HS-27A (cell line): ENCODE measurements at regions not wholly inside any gene's neighbourhood (a gene's known extent, or its start where the extent isn't known, plus 50 kb on each side); places are given as distances from the start of the nearest gene placed in this dataset.
"Not testable (repeated sequence)": the region's sequence is repeated elsewhere in the genome, so short reads cannot be mapped to it uniquely, and the experiment has no call there.

ENCODE experiments used
- DNase-seq: peaks from one replicate; pipeline ENCODE4 v3.0.0-alpha.2; 2012; ENCODE audit warnings: low read depth, missing footprints

DNA sequence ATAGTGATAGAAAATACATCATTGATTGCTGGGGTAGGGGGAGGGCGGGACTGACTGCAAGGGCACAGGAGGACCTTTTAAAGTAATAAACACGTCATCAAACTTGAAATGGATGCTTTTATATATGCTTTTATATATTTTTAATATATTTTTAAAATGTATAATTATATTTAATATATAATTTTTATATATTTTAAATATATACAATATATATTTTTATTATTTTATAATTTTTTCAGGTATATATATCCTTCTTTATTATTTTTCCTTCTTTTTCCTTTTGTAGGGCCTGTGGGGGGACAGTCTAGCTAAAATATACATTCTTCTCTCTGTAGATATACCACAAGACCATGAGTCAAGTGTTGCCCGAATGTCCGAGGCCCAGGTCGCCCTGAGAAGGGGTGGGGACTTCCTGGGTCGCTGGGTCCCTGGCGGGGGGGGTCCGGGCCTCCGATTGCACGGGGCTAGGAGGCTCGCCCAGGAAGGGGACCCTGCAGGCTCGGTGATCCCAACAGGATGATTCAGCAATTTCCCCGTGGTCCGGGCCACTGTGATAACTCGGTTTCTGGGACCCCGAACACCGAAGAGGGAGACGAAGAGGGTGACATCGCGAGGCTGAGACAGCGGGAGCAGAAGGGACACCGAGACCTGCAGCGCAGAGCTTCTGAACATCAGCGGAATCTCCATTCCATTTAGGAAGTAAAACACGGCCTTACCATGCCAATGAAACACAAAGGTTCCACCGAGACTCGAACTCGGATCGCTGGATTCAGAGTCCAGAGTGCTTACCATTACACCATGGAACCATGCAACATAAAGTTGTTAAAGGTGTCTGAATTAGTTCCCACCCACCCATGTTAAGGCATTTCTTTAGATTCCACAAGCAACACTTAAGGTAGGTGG lies 112.5 kb upstream of the NBPF11 start:
- DNase-seq, result no peak

DNA sequence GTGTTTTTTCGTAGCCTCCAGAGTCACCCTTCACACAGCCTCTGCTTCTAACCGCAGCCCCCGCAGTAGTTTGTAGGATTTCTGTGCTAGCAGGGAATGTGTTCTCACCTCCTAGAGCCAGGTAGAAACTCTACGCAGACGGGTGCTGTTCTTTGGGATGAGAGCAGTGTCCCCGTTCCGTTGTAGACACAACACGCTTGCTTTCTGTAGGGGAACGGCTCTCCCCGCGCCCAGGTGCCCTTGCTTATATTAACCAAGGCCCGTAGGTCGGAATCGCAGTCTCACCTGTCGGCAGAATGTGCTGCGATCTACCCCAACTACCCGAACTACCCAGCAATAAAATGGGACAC lies 111.8 kb upstream of the NBPF11 start:
- no peak for DNase-seq

DNA sequence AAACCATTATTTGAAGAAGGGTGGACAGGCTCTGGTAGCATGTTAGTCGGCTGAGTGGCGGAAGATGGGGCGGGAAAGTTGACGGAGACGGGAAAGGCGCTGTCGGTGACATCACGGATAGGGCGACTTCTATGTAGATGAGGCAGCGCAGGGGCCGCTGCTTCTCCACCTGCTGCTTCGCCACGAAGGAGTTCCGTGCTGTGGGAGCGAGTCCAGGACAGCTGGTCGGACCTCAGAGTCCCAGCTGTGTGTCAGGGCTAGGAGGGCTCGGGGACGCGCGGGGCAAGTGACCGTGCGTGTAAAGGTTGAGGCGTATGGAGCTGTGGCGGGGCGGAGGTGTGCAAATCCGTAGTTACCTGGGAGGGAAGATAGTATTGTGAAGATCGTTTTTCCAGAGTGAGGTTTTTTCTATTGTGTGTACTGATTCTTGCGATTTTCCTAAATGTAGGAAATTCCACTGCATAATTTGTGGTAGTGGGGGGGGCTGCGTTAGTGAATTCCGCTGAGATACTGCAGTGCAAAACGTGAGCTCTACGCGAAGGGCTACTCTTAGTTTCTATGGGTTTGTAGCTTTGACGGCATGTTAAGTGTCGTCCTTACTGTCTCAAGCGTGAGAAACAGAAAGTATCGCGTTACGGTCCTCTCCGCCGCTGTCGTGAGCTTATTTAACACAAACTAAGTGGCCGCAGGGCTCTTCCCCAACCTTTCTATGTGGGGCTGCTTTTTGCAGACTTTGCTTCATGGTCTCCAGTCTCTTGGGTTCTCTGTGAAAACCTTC lies 111.2 kb upstream of the NBPF11 start:
- no peak for DNase-seq

DNA sequence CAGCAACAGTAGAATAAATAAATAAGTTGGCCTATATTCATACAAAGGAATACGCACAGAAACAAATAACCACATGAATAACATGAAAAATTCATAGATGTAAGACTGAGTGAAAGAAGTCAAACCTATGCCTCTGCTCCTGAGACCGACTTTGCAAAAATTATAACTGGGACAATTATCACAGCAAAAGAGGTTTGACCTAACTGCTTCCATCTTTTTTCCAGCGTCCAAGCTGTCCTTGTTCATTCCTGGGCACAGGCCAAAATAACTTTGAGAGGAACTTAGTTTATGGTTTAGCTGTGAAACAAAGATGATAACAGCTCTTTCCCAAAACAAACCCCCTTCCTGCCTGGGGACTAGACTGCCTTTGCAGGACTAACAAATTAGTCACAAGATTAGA lies 109.6 kb upstream of the NBPF11 start:
- not testable (repeated sequence) for DNase-seq

DNA sequence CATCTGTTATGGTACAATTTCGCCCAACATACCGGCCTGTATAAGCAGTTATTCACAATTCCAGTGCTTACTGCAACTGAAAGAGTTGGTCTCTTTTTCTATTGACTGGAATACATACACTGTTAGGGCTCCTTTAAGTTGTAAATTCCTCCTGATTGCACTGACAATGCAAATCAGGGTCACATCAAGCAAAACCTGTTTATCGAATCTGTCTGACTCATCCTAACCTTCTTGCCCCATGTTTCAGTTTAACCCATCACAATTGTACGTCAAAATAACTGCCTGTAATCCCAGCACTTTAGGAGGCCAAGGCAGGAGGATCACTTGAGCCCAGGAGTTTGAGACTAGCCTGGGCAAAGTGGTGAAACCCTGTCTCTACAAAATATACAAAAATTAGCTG lies 105.8 kb upstream of the NBPF11 start:
- not testable (repeated sequence) for DNase-seq

DNA sequence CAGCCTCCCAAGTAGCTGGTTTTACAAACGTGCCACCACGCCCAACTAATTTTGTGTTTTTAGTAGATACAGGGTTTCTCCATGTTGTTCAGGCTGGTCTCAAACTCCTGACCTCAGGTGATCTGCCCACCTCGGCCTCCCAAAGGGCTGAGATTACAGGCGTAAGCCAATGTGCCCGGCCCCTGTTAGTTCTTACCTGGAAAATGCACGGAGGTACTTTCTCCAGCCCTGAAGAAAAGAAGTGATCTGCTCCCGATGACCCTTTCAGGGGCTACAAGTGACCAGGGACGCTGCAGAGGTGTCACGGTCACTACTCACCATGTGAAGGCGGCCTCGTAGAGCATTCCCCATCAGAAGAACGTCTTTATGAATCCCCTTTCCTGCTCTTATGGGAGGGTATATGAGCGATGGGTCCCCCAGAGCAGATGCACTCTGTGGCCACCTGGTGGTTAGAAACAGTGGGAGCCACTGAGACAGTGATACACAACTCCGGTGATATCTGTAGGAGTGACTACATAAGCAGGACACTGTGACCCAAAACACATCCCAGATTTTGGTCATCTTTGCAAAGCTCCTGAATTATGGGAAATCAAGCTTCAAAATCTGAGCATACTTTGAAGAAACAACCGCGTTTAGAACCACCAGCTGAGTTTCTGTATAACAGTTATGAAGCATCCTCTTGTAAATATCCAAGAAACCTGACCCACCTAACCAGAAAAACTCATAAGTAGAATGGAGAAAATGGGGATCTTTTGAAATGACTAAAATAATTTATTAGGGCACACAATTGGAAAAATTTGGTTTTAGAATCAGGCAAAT lies 102.7 kb upstream of the NBPF11 start:
- DNase-seq, result not testable (repeated sequence)

DNA sequence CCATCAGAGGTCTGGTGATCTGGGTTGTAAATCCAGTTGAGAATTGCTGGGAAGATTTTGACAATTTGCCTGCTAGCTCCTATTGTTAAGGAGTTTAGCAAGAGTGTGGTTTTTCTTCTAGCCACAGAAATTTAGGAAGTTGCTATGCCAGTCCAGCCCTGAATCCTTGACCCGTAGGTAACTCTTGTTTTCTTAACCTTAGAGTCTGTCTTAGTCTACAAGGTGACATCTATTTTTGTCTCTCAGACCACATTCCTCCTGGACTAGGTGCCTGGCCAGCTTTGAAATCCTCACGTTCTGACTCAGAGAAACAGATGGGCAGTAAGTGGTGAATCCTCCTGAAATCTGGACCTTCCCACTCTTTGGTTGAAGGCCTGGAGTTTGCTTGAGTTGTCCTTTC lies 101.7 kb upstream of the NBPF11 start:
- DNase-seq, result not testable (repeated sequence)

- not testable (repeated sequence) for DNase-seq
Observed at GRCh38 chr1:148248798-148249197, 96.7 kb upstream of the NBPF11 start.

GRCh38 chr1:148246258-148246861 lies 94.3 kb upstream of the NBPF11 start:
- DNase-seq, result not testable (repeated sequence)

DNA sequence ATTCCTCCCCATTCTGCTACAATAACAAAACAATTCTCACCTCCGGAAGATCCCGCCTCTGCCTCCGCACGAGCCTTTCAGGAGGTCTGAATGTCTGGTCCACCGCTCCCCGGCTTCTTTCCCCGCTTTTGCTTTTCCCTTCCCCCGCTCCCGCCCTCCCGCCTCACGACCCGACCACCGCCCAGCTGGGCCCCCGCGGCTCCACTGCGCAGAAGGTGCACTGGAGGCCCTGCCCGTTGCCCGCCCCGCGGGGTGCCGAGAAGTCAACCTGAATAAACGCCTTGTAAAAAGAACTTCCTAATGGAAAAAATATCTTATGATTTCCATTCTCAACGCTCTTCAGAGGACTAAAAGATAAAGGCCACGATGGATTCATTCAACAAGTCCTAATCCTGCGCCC lies 93.8 kb upstream of the NBPF11 start:
- not testable (repeated sequence) for DNase-seq

GRCh38 chr1:148245443-148245842 lies 93.4 kb upstream of the NBPF11 start:
- DNase-seq, result not testable (repeated sequence)

GRCh38 chr1:148233250-148233649 lies 81.2 kb upstream of the NBPF11 start:
- DNase-seq, result not testable (repeated sequence)

DNA sequence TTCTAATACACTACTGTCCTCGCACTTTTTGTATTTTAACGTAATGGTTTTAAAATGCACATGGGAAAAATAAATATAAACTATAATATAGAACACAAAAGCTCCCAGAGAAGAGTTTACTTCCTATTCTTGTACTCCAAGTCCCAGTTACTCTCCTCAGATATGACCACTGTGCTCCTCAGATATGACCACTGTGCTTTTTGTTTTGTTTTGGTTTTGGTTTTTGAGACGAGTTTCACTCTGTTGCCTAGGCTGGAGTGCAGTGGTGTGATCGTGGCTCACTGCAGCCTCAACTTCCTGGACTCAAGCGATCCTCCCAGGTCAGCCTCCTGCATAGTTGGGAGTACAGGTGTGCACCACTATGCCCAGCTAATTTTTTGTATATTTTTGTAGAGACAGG lies 76.8 kb upstream of the NBPF11 start:
- DNase-seq, result not testable (repeated sequence)

DNA sequence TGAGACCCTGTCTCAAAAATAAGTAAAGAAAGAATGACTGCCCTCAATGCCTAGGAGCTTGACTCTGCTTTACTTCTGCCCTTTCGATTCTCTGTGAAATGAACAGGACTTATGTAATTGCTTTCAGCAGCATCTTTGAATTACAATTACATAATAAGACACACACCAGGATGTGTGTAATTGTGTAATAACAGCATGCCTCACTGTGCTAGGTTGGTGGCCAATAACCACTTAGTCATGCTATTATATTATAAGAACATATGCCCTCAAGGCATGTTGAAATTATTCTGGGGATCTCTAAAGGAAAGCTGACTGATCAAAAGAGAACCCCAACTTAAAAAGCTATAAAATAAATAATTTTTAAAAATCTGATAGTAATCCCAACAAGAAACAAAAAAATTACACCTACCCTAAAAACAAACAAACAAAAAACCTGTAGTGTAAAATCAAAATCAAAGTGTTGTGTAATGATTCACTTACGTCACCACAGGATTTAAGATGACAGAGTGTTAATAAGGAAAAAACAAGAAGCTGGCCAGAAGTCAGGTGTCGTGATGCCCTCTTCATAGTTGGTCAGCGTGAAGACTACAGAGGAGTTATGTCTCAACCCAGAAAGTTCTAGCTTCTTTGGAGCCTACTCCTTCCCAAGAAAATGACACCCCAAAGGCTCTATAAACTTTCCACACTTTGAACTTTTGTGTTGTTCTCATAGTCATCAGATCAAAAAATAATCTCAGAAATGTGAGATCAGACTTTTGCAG lies 70.5 kb upstream of the NBPF11 start:
- not testable (repeated sequence) for DNase-seq

GRCh38 chr1:148221593-148221992 lies 69.5 kb upstream of the NBPF11 start:
- DNase-seq, result not testable (repeated sequence)

- not testable (repeated sequence) for DNase-seq
Observed at GRCh38 chr1:148219229-148219628, 67.1 kb upstream of the NBPF11 start.

DNA sequence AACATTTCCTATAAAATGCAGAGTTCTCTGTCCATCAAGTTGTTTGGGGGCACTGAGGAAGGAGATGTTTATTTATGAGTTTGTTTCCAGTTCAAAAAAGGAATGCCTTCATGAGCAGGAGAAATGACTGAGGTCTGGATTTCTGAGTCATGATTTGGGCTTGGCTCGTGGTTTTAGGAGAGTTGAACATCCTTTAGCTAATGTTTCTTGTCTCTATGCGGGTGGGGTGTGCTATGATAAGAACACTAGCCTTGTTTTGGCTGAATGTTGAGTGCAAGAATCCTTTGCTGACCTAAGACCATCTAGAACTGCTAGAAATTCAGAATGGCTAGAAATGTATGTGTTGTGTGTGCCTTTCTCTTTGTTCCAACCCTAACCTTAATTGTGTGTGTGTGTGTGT lies 59.1 kb upstream of the NBPF11 start:
- not testable (repeated sequence) for DNase-seq

GRCh38 chr1:148210624-148211023 lies 58.5 kb upstream of the NBPF11 start:
- not testable (repeated sequence) for DNase-seq

DNA sequence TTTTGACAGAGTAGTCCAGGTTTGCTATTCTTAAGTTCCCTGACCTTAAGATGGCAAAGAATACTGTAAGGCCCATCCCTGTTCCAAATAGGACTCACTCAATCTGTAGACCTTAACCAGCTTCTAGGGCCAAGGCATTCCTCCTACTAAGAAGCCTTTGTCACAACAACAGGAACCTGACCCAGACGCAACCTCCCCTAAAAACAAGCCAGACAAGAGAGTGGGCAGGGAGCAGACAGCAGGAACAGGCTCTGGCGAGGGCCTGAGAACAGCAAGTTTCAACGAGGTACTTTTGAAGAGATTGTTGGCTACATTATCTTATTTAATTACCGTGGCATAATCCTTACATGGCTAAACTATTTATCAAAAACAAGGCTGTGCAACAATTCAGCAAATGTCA lies 58.1 kb upstream of the NBPF11 start:
- DNase-seq, result not testable (repeated sequence)

- DNase-seq, result not testable (repeated sequence)
Observed at GRCh38 chr1:148202013-148202412, 49.9 kb upstream of the NBPF11 start.
